Ishikawa (cell line): ENCODE measurements at regions not wholly inside any gene's neighbourhood (a gene's known extent, or its start where the extent isn't known, plus 50 kb on each side); places are given as distances from the start of the nearest gene placed in this dataset.

Experiments used
- CREB1 ChIP-seq: IDR thresholded peaks from 2 replicates; pipeline ENCODE4 v1.6.1; 2012; ENCODE audit warnings: low read depth
- EGR1 ChIP-seq: IDR thresholded peaks from 2 replicates; pipeline ENCODE4 v1.6.1; 2012
- EP300 ChIP-seq: IDR thresholded peaks from 2 replicates; pipeline ENCODE4 v1.6.1; 2012; ENCODE audit warnings: borderline replicate concordance
- RAD21 ChIP-seq: IDR thresholded peaks from 2 replicates; pipeline ENCODE4 v1.6.1; 2012; ENCODE audit warnings: low read depth
- TAF1 ChIP-seq: IDR thresholded peaks from 2 replicates; pipeline ENCODE4 v1.6.1; 2012; ENCODE audit warnings: low read depth, mild to moderate bottlenecking
- YY1 ChIP-seq: IDR thresholded peaks from 2 replicates; pipeline ENCODE4 v1.6.1; 2012; ENCODE audit warnings: low read depth
- ZBTB7A ChIP-seq: IDR thresholded peaks from 2 replicates; pipeline ENCODE4 v1.6.1; 2012; ENCODE audit warnings: low read depth
- TF ChIP-seq, protein P1 (sequence below): IDR thresholded peaks from 2 replicates; pipeline ENCODE4 v1.6.1; 2012; ENCODE audit warnings: low read depth, mild to moderate bottlenecking
- TF ChIP-seq, protein P2 (sequence below): IDR thresholded peaks from 2 replicates; pipeline ENCODE4 v1.6.1; 2012
- TF ChIP-seq, protein P3 (sequence below): IDR thresholded peaks from 2 replicates; pipeline ENCODE4 v1.6.1; 2012

DNA sequence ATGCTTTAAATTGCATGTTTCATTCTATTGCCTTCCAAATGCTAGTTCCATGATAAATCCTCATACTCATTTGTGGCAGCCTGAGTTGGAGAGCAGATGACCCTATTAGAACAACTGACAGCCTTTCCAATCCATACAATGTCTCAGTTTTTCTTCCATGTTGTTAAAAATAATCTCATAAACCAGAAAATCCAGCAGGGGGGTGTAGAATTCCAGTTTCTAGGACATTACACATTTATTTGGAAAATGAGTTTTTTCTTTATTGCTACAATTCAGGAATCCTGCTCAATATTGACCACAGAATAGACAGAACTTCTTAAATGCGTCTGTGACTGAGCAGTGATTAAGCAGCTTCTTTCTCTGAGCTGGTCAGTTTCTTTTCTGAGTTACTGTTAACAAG lies 174.2 kb upstream of the ATP10A start:
- TF ChIP-seq ZBTB7A, result no peak
- no peak for TF ChIP-seq TAF1
- no peak for TF ChIP-seq RAD21
- TF ChIP-seq, protein P1, sequence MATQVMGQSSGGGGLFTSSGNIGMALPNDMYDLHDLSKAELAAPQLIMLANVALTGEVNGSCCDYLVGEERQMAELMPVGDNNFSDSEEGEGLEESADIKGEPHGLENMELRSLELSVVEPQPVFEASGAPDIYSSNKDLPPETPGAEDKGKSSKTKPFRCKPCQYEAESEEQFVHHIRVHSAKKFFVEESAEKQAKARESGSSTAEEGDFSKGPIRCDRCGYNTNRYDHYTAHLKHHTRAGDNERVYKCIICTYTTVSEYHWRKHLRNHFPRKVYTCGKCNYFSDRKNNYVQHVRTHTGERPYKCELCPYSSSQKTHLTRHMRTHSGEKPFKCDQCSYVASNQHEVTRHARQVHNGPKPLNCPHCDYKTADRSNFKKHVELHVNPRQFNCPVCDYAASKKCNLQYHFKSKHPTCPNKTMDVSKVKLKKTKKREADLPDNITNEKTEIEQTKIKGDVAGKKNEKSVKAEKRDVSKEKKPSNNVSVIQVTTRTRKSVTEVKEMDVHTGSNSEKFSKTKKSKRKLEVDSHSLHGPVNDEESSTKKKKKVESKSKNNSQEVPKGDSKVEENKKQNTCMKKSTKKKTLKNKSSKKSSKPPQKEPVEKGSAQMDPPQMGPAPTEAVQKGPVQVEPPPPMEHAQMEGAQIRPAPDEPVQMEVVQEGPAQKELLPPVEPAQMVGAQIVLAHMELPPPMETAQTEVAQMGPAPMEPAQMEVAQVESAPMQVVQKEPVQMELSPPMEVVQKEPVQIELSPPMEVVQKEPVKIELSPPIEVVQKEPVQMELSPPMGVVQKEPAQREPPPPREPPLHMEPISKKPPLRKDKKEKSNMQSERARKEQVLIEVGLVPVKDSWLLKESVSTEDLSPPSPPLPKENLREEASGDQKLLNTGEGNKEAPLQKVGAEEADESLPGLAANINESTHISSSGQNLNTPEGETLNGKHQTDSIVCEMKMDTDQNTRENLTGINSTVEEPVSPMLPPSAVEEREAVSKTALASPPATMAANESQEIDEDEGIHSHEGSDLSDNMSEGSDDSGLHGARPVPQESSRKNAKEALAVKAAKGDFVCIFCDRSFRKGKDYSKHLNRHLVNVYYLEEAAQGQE, result no peak
- no peak for TF ChIP-seq CREB1
- TF ChIP-seq YY1, result no peak
- TF ChIP-seq EP300, result no peak
- TF ChIP-seq, protein P2, sequence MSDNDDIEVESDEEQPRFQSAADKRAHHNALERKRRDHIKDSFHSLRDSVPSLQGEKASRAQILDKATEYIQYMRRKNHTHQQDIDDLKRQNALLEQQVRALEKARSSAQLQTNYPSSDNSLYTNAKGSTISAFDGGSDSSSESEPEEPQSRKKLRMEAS, result no peak
- TF ChIP-seq, protein P3, sequence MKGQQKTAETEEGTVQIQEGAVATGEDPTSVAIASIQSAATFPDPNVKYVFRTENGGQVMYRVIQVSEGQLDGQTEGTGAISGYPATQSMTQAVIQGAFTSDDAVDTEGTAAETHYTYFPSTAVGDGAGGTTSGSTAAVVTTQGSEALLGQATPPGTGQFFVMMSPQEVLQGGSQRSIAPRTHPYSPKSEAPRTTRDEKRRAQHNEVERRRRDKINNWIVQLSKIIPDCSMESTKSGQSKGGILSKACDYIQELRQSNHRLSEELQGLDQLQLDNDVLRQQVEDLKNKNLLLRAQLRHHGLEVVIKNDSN, result no peak
- TF ChIP-seq EGR1, result no peak
